LNCAP (cell line): ENCODE measurements at regions not wholly inside any gene's neighbourhood (a gene's known extent, or its start where the extent isn't known, plus 50 kb on each side); places are given as distances from the start of the nearest gene placed in this dataset.

Experiments used
- TF ChIP-seq, protein P1 (sequence below): fragments of 450-650 bp; IDR thresholded peaks from 2 replicates; pipeline ENCODE4 v1.5.1; 2017; ENCODE audit warnings: mild to moderate bottlenecking

DNA sequence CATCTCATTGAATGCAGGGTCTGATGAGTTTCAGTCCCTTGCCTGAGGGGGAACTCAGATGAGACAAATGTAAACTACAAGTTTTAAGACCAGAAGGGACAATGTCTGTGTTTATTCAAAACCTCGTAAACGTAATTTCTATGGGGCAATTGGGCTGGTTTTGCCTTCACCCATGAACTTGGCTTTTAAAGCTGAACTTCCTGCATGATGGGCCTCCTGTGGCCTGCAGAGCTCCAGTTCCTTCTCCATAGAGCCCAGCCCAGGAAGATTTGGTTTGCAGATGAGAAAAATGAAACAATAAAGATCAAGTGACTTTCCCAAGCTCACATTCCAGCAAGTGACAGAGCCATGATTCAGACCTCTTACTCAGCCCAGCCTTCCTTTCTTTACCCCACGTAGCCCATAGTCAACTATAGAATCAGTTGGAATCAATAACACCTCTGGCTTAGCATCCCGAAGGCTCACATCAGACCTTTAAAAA is 612.3 kb downstream of the UTRN start:
- TF ChIP-seq, protein P1, sequence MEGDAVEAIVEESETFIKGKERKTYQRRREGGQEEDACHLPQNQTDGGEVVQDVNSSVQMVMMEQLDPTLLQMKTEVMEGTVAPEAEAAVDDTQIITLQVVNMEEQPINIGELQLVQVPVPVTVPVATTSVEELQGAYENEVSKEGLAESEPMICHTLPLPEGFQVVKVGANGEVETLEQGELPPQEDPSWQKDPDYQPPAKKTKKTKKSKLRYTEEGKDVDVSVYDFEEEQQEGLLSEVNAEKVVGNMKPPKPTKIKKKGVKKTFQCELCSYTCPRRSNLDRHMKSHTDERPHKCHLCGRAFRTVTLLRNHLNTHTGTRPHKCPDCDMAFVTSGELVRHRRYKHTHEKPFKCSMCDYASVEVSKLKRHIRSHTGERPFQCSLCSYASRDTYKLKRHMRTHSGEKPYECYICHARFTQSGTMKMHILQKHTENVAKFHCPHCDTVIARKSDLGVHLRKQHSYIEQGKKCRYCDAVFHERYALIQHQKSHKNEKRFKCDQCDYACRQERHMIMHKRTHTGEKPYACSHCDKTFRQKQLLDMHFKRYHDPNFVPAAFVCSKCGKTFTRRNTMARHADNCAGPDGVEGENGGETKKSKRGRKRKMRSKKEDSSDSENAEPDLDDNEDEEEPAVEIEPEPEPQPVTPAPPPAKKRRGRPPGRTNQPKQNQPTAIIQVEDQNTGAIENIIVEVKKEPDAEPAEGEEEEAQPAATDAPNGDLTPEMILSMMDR, result no peak

DNA sequence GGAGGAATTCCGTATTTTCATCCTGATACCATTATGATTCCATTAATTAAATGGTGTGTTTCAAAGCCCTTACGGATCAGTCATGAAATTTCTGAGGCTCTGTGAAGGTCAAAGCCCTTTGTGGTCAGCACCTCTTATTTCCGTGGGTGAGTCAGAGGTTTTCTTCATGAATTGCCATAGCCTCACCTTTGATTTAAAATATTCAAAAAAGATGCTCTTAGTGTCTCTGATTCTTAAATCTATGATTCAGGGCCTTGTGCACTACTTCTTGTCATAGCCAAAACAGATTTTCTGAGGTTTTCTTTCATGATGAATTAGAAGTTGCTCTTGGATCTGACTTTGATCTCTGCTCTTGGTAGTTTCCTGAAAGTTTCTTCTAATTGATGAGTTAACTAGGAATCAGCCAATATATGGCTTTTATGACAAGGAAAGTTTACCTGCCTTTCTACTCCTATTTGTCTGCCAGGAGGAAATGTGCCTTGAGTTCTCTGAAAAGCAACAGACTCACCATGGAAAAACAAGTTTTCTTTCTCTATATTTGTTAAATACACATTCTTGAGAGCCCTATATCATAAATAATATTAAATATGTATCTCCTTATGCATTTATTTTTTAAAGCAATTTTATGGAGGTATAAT is 613.0 kb downstream of the UTRN start:
- TF ChIP-seq, protein P1, result no peak

DNA sequence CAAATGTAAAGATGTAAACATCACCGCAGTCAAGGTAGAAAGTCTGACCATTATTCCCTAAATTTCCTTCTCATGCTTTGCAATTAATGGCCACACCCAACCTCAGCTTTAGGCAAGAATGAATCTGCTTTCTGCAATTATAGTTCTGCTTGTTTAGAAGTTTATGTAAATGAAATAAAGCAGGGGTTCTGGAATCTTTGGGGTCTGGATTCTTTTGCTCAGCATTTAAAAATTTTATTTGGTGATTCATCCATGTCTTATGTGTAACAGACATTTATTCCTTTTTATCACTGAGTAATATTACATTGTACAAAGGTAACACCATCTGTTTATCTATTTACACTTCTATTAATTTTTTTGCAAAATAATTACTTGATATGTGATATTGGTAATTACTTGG is 613.6 kb downstream of the UTRN start:
- TF ChIP-seq, protein P1, result no peak

DNA sequence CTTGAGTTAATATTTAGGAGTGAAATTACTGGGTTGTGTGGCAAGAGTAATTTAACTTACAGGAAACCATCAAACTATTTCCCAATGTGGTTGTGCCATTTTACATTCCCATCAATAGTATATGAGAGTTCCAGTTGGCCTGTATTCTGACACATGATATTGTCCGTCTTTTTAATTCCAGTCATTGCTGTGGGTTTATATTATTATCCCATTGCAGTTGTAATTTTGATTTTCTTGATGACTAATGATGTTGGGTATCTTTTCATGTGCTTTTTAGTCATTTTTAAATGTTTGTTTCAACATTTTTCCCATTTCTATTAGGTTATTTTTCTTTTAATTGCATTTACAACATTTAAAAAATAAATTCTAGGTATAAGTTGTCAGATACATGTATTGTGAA is 614.0 kb downstream of the UTRN start:
- TF ChIP-seq, protein P1, result no peak

DNA sequence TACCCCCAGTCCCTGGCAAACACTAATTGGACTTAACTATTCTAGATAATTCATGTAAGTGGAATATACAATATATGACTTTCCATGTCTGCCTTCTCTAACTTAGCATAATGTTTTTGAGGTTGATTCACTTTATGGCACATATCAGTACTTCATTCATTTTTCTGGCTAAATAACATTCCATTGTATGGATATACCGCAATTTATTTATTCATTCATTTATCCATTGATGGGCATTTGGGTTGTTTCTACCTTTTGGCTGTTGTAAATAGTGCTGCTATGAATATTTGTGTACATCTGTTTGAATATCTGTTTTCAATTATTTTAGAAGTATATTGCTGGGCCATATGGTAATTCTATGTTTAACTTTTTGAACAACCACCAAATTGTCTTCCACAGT is 616.3 kb downstream of the UTRN start:
- TF ChIP-seq, protein P1, result no peak

DNA sequence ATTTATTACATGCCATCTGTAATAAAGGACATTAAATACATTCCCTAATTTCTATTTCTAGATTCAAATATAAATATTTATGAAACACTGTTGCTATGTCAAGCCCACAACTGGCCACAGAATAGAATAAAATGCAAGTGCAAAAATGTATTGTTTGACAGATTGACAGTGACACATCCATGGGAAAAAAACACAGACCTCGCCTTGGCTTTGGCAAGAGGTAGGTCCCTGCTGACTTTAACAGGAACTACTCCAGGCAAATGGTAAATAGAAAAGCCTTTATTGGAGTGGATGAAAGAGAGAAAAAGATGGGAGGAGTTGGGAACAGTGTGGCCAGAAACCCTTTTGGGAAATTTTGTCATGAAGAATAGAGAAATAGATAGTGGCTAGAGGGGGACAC is 622.9 kb downstream of the UTRN start:
- TF ChIP-seq, protein P1, result no peak

DNA sequence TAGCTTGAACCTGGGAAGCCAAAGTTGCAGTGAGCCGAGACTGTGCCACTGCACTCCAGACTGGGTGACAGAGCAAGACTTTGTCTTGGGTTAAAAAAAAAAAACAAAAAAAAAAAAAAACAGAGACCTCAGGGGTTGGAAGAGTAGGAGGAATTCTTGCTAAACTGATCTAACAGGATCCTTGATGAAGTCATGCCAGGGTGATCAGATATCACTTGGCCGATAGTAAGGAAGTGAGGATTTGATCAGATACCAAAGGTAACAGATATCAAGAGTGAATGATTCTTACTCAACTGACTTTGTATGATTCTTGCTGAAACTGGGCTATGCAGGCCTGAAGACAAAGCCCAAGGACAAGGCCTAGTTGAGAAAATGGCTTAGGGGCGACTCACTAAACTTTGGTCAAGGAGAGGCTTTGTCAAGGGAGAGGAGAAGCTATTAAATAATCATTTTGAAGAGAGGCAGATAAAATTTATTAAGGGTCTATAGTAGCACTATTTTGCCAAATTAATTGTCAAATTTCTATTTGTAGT is 624.7 kb downstream of the UTRN start:
- TF ChIP-seq, protein P1, result no peak
